Adrenal gland (tissue), 5 donors: ENCODE measurements at regions not wholly inside any gene's neighbourhood (a gene's known extent, or its start where the extent isn't known, plus 50 kb on each side); places are given as distances from the start of the nearest gene placed in this dataset.

ENCODE experiments used
- CTCF ChIP-seq, 6 experiments: fragments of 450-650 bp in 4 of 6; fragments of 200-600 bp in 2 of 6; sonication (generic) in 1 of 6; IDR thresholded peaks; 1 replicate in 5 of 6; 2 replicates in 1 of 6; pipeline versions ENCODE4 v1.5.1 to v1.8.0; 2016 to 2021; ENCODE audit warnings: antibody characterized with exemption in 6 of 6, mild to moderate bottlenecking in 2 of 6, moderate library complexity in 1 of 6
- POLR2A ChIP-seq, 2 donors: fragments of 450-650 bp; IDR thresholded peaks; one replicate each; pipeline ENCODE4 v1.6.1; 2017; ENCODE audit warnings: antibody characterized with exemption in 2 of 2, mild to moderate bottlenecking in 2 of 2, moderate library complexity in 1 of 2
- donor health status: DM: no; HTN: no; CAD: no.

DNA sequence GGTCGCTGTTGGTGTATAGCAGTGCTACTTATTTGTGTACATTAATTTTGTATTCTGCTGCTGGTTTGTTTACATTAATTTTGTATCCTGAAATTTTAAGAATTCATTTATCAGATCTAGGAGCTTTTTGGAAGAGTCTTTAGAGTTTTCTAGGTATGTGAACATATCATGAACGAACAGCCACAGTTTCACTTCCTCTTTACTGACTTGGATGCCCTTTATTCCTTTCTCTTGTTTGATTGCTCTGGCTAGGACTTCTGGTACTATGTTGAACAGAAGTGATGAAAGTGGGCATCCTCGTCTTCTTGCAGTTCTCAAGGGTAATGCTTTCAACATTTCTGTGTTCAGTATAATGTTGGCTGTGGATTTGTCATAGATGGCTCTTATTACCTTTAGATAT, 1757.9 kb downstream of the BRINP3 start:
- TF ChIP-seq CTCF (IDR thresholded peaks at IDR 0.05) = no peak
- no peak for TF ChIP-seq POLR2A (IDR thresholded peaks at IDR 0.05)
